ENCODE measurements at regions not wholly inside any gene's neighbourhood (a gene's known extent, or its start where the extent isn't known, plus 50 kb on each side); places are given as distances from the start of the nearest gene placed in this dataset.
"Not testable (repeated sequence)": the region's sequence is repeated elsewhere in the genome, so short reads cannot be mapped to it uniquely, and the experiment has no call there.

- Histone ChIP-seq H3K27ac (no peak overlapping the region), H3K9me3 (replicated peaks) (no peaks in the 10 kb centered on the region), H3K4me3 (no peak overlapping the region), H3K36me3 (no peaks in the 10 kb centered on the region), H3K27me3 (replicated peaks) (peaks cover 22% of the 10 kb centered on the region), H3K4me1 (replicated peaks) (no peaks in the 10 kb centered on the region)
- DNase-seq (ENCODE audit: low read depth in 1 of 2, low spot score in 2 of 2) = no peak
These were observed 90.3 kb upstream of the PAXBP1 start for GRCh38 chr21:32861866-32862265.

GRCh38 chr21:32867597-32867996, 96.0 kb upstream of the PAXBP1 start:
- H3K9me3 ChIP-seq (replicated peaks) = no peaks in the 10 kb centered on the region
- H3K27ac ChIP-seq = no peak overlapping the region
- peaks cover 11% of the 10 kb centered on the region for H3K27me3 ChIP-seq (replicated peaks)
- no peaks in the 10 kb centered on the region for H3K4me1 ChIP-seq (replicated peaks)
- H3K4me3 ChIP-seq = no peak overlapping the region
- H3K36me3 ChIP-seq = no peaks in the 10 kb centered on the region
- no peak for DNase-seq (ENCODE audit: low read depth in 1 of 2, low spot score in 2 of 2)

- Histone ChIP-seq H3K36me3 (no peaks in the 10 kb centered on the region), H3K4me1 (replicated peaks) (no peaks in the 10 kb centered on the region), H3K4me3 (no peak overlapping the region), H3K27ac (no peak overlapping the region), H3K9me3 (replicated peaks) (no peaks in the 10 kb centered on the region), H3K27me3 (replicated peaks) (peaks cover under 1% of the 10 kb centered on the region; the same call in 1 of the 2 replicates)
- DNase-seq (ENCODE audit: low read depth in 1 of 2, low spot score in 2 of 2) = no peak
These were observed 97.3 kb upstream of the PAXBP1 start for GRCh38 chr21:32868631-32869454.

- Histone ChIP-seq H3K4me1 (replicated peaks) (no peaks in the 10 kb centered on the region), H3K9me3 (replicated peaks) (no peaks in the 10 kb centered on the region), H3K27me3 (replicated peaks) (no peaks in the 10 kb centered on the region; the same call in 1 of the 2 replicates), H3K36me3 (no peaks in the 10 kb centered on the region), H3K4me3 (no peak overlapping the region), H3K27ac (no peak overlapping the region)
- DNase-seq (ENCODE audit: low read depth in 1 of 2, low spot score in 2 of 2) = no peak
These were observed 97.9 kb upstream of the PAXBP1 start for GRCh38 chr21:32869459-32869858.

GRCh38 chr21:32876426-32876825, 104.9 kb upstream of the PAXBP1 start:
- Histone ChIP-seq H3K4me3 (no peak overlapping the region), H3K27me3 (replicated peaks) (peaks cover 10% of the 10 kb centered on the region), H3K4me1 (replicated peaks) (no peaks in the 10 kb centered on the region), H3K9me3 (replicated peaks) (0 out of 2 replicates have a peak, but pooled peaks cover 3% of the 10 kb centered on the region), H3K27ac (no peak overlapping the region), H3K36me3 (no peaks in the 10 kb centered on the region)
- no peak for DNase-seq (ENCODE audit: low read depth in 1 of 2, low spot score in 2 of 2)

GRCh38 chr21:32877888-32878287, 106.3 kb upstream of the PAXBP1 start:
- H3K36me3 ChIP-seq; H3K27ac ChIP-seq; H3K4me3 ChIP-seq; H3K9me3 ChIP-seq (replicated peaks); H3K4me1 ChIP-seq (replicated peaks); DNase-seq (ENCODE audit: low read depth in 1 of 2, low spot score in 2 of 2): not testable (repeated sequence)
- peaks cover 14% of the 10 kb centered on the region for H3K27me3 ChIP-seq (replicated peaks)

GRCh38 chr21:32878661-32879060, 107.1 kb upstream of the PAXBP1 start:
- Histone ChIP-seq H3K4me1 (replicated peaks) (no peaks in the 10 kb centered on the region), H3K27me3 (replicated peaks) (peaks cover 14% of the 10 kb centered on the region), H3K4me3 (no peak overlapping the region), H3K9me3 (replicated peaks) (0 out of 2 replicates have a peak, but pooled peaks cover 3% of the 10 kb centered on the region), H3K27ac (no peak overlapping the region), H3K36me3 (no peaks in the 10 kb centered on the region)
- no peak for DNase-seq (ENCODE audit: low read depth in 1 of 2, low spot score in 2 of 2)

- Histone ChIP-seq H3K4me3 (no peak overlapping the region), H3K9me3 (replicated peaks) (0 out of 2 replicates have a peak, but pooled peaks cover 3% of the 10 kb centered on the region), H3K4me1 (replicated peaks) (no peaks in the 10 kb centered on the region), H3K27me3 (replicated peaks) (peaks cover 14% of the 10 kb centered on the region), H3K27ac (no peak overlapping the region), H3K36me3 (no peaks in the 10 kb centered on the region)
- DNase-seq (ENCODE audit: low read depth in 1 of 2, low spot score in 2 of 2) = no peak
These were observed 109.9 kb upstream of the PAXBP1 start for GRCh38 chr21:32881458-32881857.

GRCh38 chr21:32884062-32884461, 112.5 kb upstream of the PAXBP1 start:
- Histone ChIP-seq H3K27ac (no peak overlapping the region), H3K36me3 (no peaks in the 10 kb centered on the region), H3K27me3 (replicated peaks) (peaks cover 11% of the 10 kb centered on the region), H3K9me3 (replicated peaks) (peaks cover 3% of the 10 kb centered on the region; the same call in 1 of the 2 replicates), H3K4me1 (replicated peaks) (no peaks in the 10 kb centered on the region), H3K4me3 (no peak overlapping the region)
- DNase-seq (ENCODE audit: low read depth in 1 of 2, low spot score in 2 of 2) = no peak

GRCh38 chr21:32886339-32886738, 114.8 kb upstream of the PAXBP1 start:
- Histone ChIP-seq H3K4me3 (peak overlapping the region; percentile 18; the same call in 1 of the 2 replicates), H3K4me1 (replicated peaks) (no peaks in the 10 kb centered on the region), H3K27ac (no peak overlapping the region), H3K36me3 (no peaks in the 10 kb centered on the region), H3K9me3 (replicated peaks) (no peaks in the 10 kb centered on the region; the same call in 1 of the 2 replicates), H3K27me3 (replicated peaks) (peaks cover 4% of the 10 kb centered on the region)
- DNase-seq (ENCODE audit: low read depth in 1 of 2, low spot score in 2 of 2) = no peak

GRCh38 chr21:32887026-32887425, 115.5 kb upstream of the PAXBP1 start:
- Histone ChIP-seq H3K4me1 (replicated peaks) (no peaks in the 10 kb centered on the region), H3K9me3 (replicated peaks) (no peaks in the 10 kb centered on the region; the same call in 1 of the 2 replicates), H3K36me3 (no peaks in the 10 kb centered on the region), H3K27ac (no peak overlapping the region), H3K27me3 (replicated peaks) (no peaks in the 10 kb centered on the region; the same call in 1 of the 2 replicates), H3K4me3 (no peak overlapping the region)
- no peak for DNase-seq (ENCODE audit: low read depth in 1 of 2, low spot score in 2 of 2)

GRCh38 chr21:32888971-32889370, 117.4 kb upstream of the PAXBP1 start:
- Histone ChIP-seq H3K36me3 (no peaks in the 10 kb centered on the region), H3K27ac (no peak overlapping the region), H3K4me1 (replicated peaks) (no peaks in the 10 kb centered on the region), H3K9me3 (replicated peaks) (no peaks in the 10 kb centered on the region; the same call in 1 of the 2 replicates), H3K27me3 (replicated peaks) (no peaks in the 10 kb centered on the region; the same call in 1 of the 2 replicates), H3K4me3 (no peak overlapping the region)
- no peak for DNase-seq (ENCODE audit: low read depth in 1 of 2, low spot score in 2 of 2)

GRCh38 chr21:32889596-32889995, 118.0 kb upstream of the PAXBP1 start:
- Histone ChIP-seq H3K27ac (no peak overlapping the region), H3K9me3 (replicated peaks) (no peaks in the 10 kb centered on the region; the same call in 1 of the 2 replicates), H3K36me3 (no peaks in the 10 kb centered on the region), H3K4me3 (no peak overlapping the region), H3K27me3 (replicated peaks) (no peaks in the 10 kb centered on the region; the same call in 1 of the 2 replicates), H3K4me1 (replicated peaks) (no peaks in the 10 kb centered on the region)
- DNase-seq (ENCODE audit: low read depth in 1 of 2, low spot score in 2 of 2) = no peak

- no peaks in the 10 kb centered on the region; the same call in 1 of the 2 replicates for H3K9me3 ChIP-seq (replicated peaks)
- H3K4me1 ChIP-seq (replicated peaks) = no peaks in the 10 kb centered on the region
- H3K27ac ChIP-seq = no peak overlapping the region
- H3K27me3 ChIP-seq (replicated peaks) = peaks cover 4% of the 10 kb centered on the region; the same call in 1 of the 2 replicates
- no peaks in the 10 kb centered on the region for H3K36me3 ChIP-seq
- no peak for DNase-seq (ENCODE audit: low read depth in 1 of 2, low spot score in 2 of 2)
- no peak overlapping the region for H3K4me3 ChIP-seq
These were observed 122.8 kb upstream of the PAXBP1 start for GRCh38 chr21:32894321-32894720.
